Panc1 (cell line): ENCODE measurements at regions not wholly inside any gene's neighbourhood (a gene's known extent, or its start where the extent isn't known, plus 50 kb on each side); places are given as distances from the start of the nearest gene placed in this dataset.

Experiments used
- CTCF ChIP-seq: fragments of 450-650 bp; IDR thresholded peaks from 2 replicates; pipeline ENCODE4 v1.5.1; 2017; ENCODE audit warnings: mild to moderate bottlenecking
- POLR2AphosphoS5 ChIP-seq: IDR thresholded peaks from 2 replicates; pipeline ENCODE4 v1.6.1; 2012; ENCODE audit warnings: mild to moderate bottlenecking, low read depth, low read length, moderate library complexity
- SIN3A ChIP-seq: IDR thresholded peaks from 2 replicates; pipeline ENCODE4 v1.6.1; 2012; ENCODE audit warnings: low read depth, mild to moderate bottlenecking, low read length, moderate library complexity, borderline replicate concordance; ENCODE audit not compliant: insufficient read depth
- TCF7L2 ChIP-seq: IDR thresholded peaks from 2 replicates; pipeline ENCODE4 v1.6.1; 2011; ENCODE audit warnings: mild to moderate bottlenecking, low read depth, low read length, inconsistent platforms
- TF ChIP-seq, protein P1 (sequence below), 2 experiments: IDR thresholded peaks; 2 replicates each; pipeline ENCODE4 v1.6.1; 2011 to 2012; ENCODE audit warnings: low read depth in 2 of 2, control low read depth in 1 of 2, low read length in 1 of 2, mild to moderate bottlenecking in 1 of 2, moderate library complexity in 1 of 2; ENCODE audit not compliant: insufficient read depth in 1 of 2

- no peak for TF ChIP-seq CTCF
- TF ChIP-seq POLR2AphosphoS5: no peak
- TF ChIP-seq, protein P1, sequence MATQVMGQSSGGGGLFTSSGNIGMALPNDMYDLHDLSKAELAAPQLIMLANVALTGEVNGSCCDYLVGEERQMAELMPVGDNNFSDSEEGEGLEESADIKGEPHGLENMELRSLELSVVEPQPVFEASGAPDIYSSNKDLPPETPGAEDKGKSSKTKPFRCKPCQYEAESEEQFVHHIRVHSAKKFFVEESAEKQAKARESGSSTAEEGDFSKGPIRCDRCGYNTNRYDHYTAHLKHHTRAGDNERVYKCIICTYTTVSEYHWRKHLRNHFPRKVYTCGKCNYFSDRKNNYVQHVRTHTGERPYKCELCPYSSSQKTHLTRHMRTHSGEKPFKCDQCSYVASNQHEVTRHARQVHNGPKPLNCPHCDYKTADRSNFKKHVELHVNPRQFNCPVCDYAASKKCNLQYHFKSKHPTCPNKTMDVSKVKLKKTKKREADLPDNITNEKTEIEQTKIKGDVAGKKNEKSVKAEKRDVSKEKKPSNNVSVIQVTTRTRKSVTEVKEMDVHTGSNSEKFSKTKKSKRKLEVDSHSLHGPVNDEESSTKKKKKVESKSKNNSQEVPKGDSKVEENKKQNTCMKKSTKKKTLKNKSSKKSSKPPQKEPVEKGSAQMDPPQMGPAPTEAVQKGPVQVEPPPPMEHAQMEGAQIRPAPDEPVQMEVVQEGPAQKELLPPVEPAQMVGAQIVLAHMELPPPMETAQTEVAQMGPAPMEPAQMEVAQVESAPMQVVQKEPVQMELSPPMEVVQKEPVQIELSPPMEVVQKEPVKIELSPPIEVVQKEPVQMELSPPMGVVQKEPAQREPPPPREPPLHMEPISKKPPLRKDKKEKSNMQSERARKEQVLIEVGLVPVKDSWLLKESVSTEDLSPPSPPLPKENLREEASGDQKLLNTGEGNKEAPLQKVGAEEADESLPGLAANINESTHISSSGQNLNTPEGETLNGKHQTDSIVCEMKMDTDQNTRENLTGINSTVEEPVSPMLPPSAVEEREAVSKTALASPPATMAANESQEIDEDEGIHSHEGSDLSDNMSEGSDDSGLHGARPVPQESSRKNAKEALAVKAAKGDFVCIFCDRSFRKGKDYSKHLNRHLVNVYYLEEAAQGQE (IDR thresholded peaks at IDR 0.05; ENCODE audit: insufficient read depth in 1 of 2, low read depth in 2 of 2, low read length in 1 of 2): no peak
- no peak for TF ChIP-seq SIN3A
- TF ChIP-seq TCF7L2: no peak
These were observed 1191.9 kb upstream of the NUDT12 start for GRCh38 chr5:104754311-104754995.
